T-cell (primary cell): ENCODE measurements at regions not wholly inside any gene's neighbourhood (a gene's known extent, or its start where the extent isn't known, plus 50 kb on each side); places are given as distances from the start of the nearest gene placed in this dataset.

Source experiments
- ATAC-seq, 4 experiments: fragments of 200-7000 bp in 3 of 4; fragments of 150-1000 bp in 1 of 4; cut with Tn5 transposase; replicated peaks in 1 of 4; 1 replicate in 3 of 4; 2 replicates in 1 of 4; pipeline ENCODE4 v1.10.0; 2021; ENCODE audit warnings: moderate library complexity in 3 of 4, mild to moderate bottlenecking in 2 of 4, moderate number of reproducible peaks in 1 of 4
- CTCF ChIA-PET, 2 donors: fragments of 300-600 bp; sonication (Branson Sonifier 250); formaldehyde crosslinking; loops; one replicate each; lab custom pipeline; 2022; ENCODE audit warnings: antibody characterized with exemption in 2 of 2; lab: Charles Lee
- POLR2A ChIA-PET, 2 donors: fragments of 300-600 bp; sonication (Branson Sonifier 250); formaldehyde crosslinking; loops; one replicate each; lab custom pipeline; 2022; ENCODE audit warnings: antibody characterized with exemption in 2 of 2; lab: Charles Lee
- DNase-seq, 35 experiments: peaks; one replicate each; pipeline versions ENCODE4 v3.0.0 to v3.0.0-alpha.2; 2013 to 2023
- H3K27ac ChIP-seq: one replicate; pipeline ENCODE4 v1.5.1; 2013; ENCODE audit warnings: low read length
- H3K27me3 ChIP-seq, 2 experiments: replicated peaks in 1 of 2; 1 replicate in 1 of 2; 2 replicates in 1 of 2; pipeline versions ENCODE4 v1.6.1 to v1.7.0; 2013; ENCODE audit warnings: low read length in 1 of 2, mixed read lengths in 1 of 2; ENCODE audit not compliant: control insufficient read depth in 2 of 2, insufficient read depth in 2 of 2; ENCODE audit errors: extremely low read depth in 1 of 2
- H3K36me3 ChIP-seq, 2 donors: 1 replicate in 1 of 2; 2 replicates in 1 of 2; pipeline versions ENCODE4 v1.6.1 to v1.7.0; 2013; ENCODE audit warnings: low read length in 1 of 2; ENCODE audit not compliant: control insufficient read depth in 2 of 2, insufficient read depth in 1 of 2; ENCODE audit errors: extremely low read depth in 1 of 2
- H3K4me1 ChIP-seq, 2 experiments: 1 replicate in 1 of 2; 2 replicates in 1 of 2; pipeline versions ENCODE4 v1.6.1 to v1.7.0; 2013; ENCODE audit warnings: low read length in 2 of 2, mixed read lengths in 1 of 2; ENCODE audit not compliant: insufficient read depth in 2 of 2, control insufficient read depth in 1 of 2; ENCODE audit errors: extremely low read depth in 1 of 2
- H3K4me3 ChIP-seq, 2 donors: 1 replicate in 1 of 2; 2 replicates in 1 of 2; pipeline versions ENCODE4 v1.5.1 to v1.7.0; 2013; ENCODE audit warnings: mild to moderate bottlenecking in 2 of 2, low read length in 1 of 2, moderate library complexity in 1 of 2; ENCODE audit not compliant: control insufficient read depth in 1 of 2; ENCODE audit errors: extremely low read depth in 1 of 2
- H3K9me3 ChIP-seq: 2 replicates; pipeline ENCODE4 v1.7.0; 2013
- H3K27ac Mint-ChIP-seq, 2 donors: one replicate each; pipeline ENCODE4 v1.8.0; 2020 to 2021; ENCODE audit warnings: mild to moderate bottlenecking in 2 of 2, mixed read lengths in 2 of 2
- H3K27me3 Mint-ChIP-seq, 2 donors: one replicate each; pipeline ENCODE4 v1.8.0; 2021 to 2022; ENCODE audit warnings: mixed read lengths in 2 of 2
- H3K36me3 Mint-ChIP-seq: one replicate; pipeline ENCODE4 v1.8.0; 2021; ENCODE audit warnings: mixed read lengths
- H3K4me1 Mint-ChIP-seq, 3 donors: one replicate each; pipeline ENCODE4 v1.8.0; 2020 to 2022; ENCODE audit warnings: mixed read lengths in 3 of 3, mild to moderate bottlenecking in 1 of 3
- H3K4me3 Mint-ChIP-seq, 3 donors: one replicate each; pipeline ENCODE4 v1.8.0; 2020 to 2022; ENCODE audit warnings: mild to moderate bottlenecking in 3 of 3, mixed read lengths in 3 of 3, moderate library complexity in 3 of 3
- H3K9me3 Mint-ChIP-seq, 3 donors: one replicate each; pipeline ENCODE4 v1.8.0; 2020 to 2022; ENCODE audit warnings: mixed read lengths in 3 of 3
- WGBS: methylation state at CpG from one replicate; pipeline ENCODE4 v1.1.5; 2013; ENCODE audit warnings: missing lambda C conversion rate; ENCODE audit not compliant: insufficient coverage; 5-methylcytosine and 5-hydroxymethylcytosine counted together

DNA sequence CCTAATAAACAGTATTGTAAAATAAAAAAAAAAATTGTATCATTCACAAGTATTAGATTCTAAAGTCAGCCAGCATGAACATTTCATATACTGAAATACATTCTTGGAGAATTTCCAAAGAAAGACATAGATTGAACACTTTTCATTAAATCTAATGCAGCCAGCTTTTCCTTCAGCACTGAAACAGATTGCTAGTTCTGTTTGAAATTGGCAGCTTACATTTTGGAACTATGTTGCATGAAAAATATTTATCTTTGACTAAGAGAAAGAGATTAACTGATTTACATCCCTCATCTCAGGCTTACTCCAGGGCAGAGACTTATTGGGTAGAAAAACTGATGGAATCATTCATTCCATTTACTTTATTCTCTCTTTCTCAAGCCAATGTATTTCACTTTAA is 272.7 kb downstream of the PDHA2 start:
- no peaks in the 10 kb centered on the region for H3K27me3 ChIP-seq
- peaks cover 7 to 22% (median 16%) of the 10 kb centered on the region in 3 donors for H3K9me3 Mint-ChIP-seq
- no peaks in the 10 kb centered on the region for H3K9me3 ChIP-seq
- H3K27ac Mint-ChIP-seq, result no peak overlapping the region
- no peaks in the 10 kb centered on the region for H3K36me3 ChIP-seq
- H3K4me3 Mint-ChIP-seq, result no peak overlapping the region
- CTCF ChIA-PET, result no interaction called here
- no peaks in the 10 kb centered on the region for H3K4me1 Mint-ChIP-seq
- no peaks in the 10 kb centered on the region for H3K36me3 Mint-ChIP-seq
- no peak overlapping the region for H3K27ac ChIP-seq
- no peak for ATAC-seq
- POLR2A ChIA-PET, result no interaction called here
- no peaks in the 10 kb centered on the region for H3K4me1 ChIP-seq
- H3K4me3 ChIP-seq, result no peak overlapping the region
- DNase-seq, result no peak
- H3K27me3 Mint-ChIP-seq, result no peaks in the 10 kb centered on the region

DNA sequence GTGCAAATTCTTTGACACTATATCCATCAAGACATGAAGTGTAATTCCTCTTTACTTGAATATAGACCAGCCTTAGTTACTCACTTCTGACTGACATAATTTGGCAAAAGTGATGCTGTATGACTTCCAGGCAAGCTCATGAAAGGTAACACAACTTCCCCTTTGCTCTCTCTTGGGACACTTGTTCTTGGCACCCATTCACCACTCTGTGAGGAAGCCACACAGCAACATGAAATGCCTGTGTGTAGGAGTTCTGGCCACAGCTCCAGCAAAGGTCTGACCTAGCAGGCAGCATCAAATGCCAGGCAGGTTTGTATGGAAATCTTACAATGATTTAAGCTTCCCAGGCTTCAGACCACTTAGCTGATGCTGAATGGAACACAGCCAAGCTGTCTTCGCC is 280.3 kb downstream of the PDHA2 start:
- no CpG with 5 or more reads among the region's 1 CpG for WGBS
- ChIA-PET POLR2A (no interaction called here), CTCF (no interaction called here)
- Histone ChIP-seq H3K27me3 (no peaks in the 10 kb centered on the region), H3K27ac (no peak overlapping the region), H3K4me1 (no peaks in the 10 kb centered on the region), H3K36me3 (no peaks in the 10 kb centered on the region), H3K9me3 (no peaks in the 10 kb centered on the region), H3K4me3 (no peak overlapping the region)
- DNase-seq, result no peak
- H3K36me3 Mint-ChIP-seq, result no peaks in the 10 kb centered on the region
- H3K27me3 Mint-ChIP-seq, result no peaks in the 10 kb centered on the region
- no peak overlapping the region for H3K4me3 Mint-ChIP-seq
- no peak for ATAC-seq
- no peak overlapping the region for H3K27ac Mint-ChIP-seq
- no peaks in the 10 kb centered on the region for H3K4me1 Mint-ChIP-seq
- H3K9me3 Mint-ChIP-seq, result peaks cover 4 to 12% (median 8%) of the 10 kb centered on the region in 3 donors

DNA sequence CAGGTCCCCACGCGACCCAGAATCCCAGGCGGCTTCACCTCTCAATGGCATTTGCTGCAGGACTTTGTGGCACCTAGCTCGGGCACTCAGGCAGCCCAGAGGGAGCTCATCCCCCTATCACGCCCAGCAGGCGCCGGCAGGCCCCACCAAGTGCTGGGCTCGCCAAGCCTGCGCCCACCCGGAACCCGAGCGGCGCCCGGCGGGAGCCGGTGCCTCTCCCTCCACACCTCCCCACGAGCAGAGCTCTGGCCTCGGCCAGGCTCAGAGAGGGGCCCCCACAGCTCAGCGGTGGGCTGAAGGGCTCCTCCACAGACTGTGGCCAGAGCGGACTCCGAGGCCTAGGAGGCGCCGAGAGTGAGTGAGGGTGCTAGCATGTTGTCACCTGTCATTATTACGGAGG is 286.3 kb downstream of the PDHA2 start:
- H3K27ac Mint-ChIP-seq, result no peak overlapping the region
- ChIA-PET POLR2A (no interaction called here), CTCF (no interaction called here)
- DNase-seq (no peak), ATAC-seq (peak in 1 of 4 experiments; percentile 13)
- 89% methylated on average over 21 of the region's 24 CpGs for WGBS
- H3K9me3 Mint-ChIP-seq, result peaks cover 4 to 9% (median 9%) of the 10 kb centered on the region in 3 donors
- Histone ChIP-seq H3K36me3 (no peaks in the 10 kb centered on the region), H3K4me3 (no peak overlapping the region), H3K9me3 (no peaks in the 10 kb centered on the region), H3K27me3 (no peaks in the 10 kb centered on the region), H3K27ac (no peak overlapping the region), H3K4me1 (no peaks in the 10 kb centered on the region)
- no peaks in the 10 kb centered on the region for H3K4me1 Mint-ChIP-seq
- H3K4me3 Mint-ChIP-seq, result no peak overlapping the region
- no peaks in the 10 kb centered on the region for H3K27me3 Mint-ChIP-seq
- no peaks in the 10 kb centered on the region for H3K36me3 Mint-ChIP-seq

DNA sequence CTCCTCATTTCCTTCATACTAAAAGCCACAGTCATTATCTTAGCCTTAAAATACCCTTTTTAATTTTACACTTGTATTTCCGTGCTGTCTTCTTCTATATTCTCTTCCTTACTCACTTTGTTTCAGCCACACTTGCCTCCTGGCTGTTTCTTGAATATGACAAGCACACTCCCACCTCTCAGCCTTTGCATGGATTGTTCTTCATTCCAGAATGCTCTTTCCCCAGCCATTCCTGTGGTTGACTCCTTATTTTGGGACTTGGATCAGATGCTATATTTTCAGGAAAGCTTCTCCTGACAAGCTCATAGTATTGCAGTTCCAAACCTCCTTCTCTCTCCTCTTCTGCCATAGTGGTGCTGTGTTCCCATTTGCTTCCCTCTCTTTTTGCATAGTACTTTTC is 291.3 kb downstream of the PDHA2 start:
- no peaks in the 10 kb centered on the region for H3K9me3 ChIP-seq
- ChIA-PET CTCF (no interaction called here), POLR2A (interaction anchor here in 1 of 2 donors (0.7 kb wide), 1 partner anchor 41 kb away, joined by 4 read pairs; no protein-coding TSS in a partner anchor)
- H3K4me1 ChIP-seq, result no peaks in the 10 kb centered on the region
- H3K4me1 Mint-ChIP-seq, result no peaks in the 10 kb centered on the region
- H3K27me3 Mint-ChIP-seq, result no peaks in the 10 kb centered on the region
- H3K9me3 Mint-ChIP-seq, result no peaks in the 10 kb centered on the region
- ATAC-seq (no peak), DNase-seq (no peak)
- H3K36me3 ChIP-seq, result no peaks in the 10 kb centered on the region
- H3K36me3 Mint-ChIP-seq, result no peaks in the 10 kb centered on the region
- H3K4me3 Mint-ChIP-seq, result no peak overlapping the region
- WGBS, result 75% methylated on average over 1 of the region's 1 CpG
- no peak overlapping the region for H3K27ac ChIP-seq
- H3K27ac Mint-ChIP-seq, result no peak overlapping the region
- no peaks in the 10 kb centered on the region for H3K27me3 ChIP-seq
- no peak overlapping the region for H3K4me3 ChIP-seq

DNA sequence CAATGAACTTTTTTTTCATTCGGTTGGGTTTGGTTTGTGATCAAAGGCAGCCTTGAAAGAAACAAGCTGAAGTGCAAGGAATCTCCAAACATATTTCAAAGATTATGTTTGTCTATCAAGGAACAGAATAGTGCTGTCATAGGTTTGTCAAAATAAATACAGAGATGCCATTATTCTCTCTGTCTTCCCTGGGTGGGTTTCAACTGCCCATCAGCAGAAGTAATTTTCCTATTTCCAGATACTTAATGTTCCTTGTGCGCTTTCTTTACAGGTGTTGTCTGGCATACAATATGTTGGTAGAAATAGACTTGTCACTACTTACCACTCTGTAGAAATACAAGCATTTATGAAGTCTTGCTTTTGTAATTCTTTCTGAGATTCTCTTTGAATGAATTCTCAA is 294.9 kb downstream of the PDHA2 start:
- no CpG with 5 or more reads among the region's 2 CpGs for WGBS
- ChIA-PET POLR2A (no interaction called here), CTCF (interaction anchor here in 1 of 2 donors (0.6 kb wide), 1 partner anchor 1038 kb away, joined by 3 read pairs; no protein-coding TSS in a partner anchor)
- no peak overlapping the region for H3K27ac Mint-ChIP-seq
- Histone ChIP-seq H3K36me3 (no peaks in the 10 kb centered on the region), H3K4me3 (no peak overlapping the region), H3K27ac (no peak overlapping the region), H3K4me1 (no peaks in the 10 kb centered on the region), H3K9me3 (no peaks in the 10 kb centered on the region), H3K27me3 (no peaks in the 10 kb centered on the region)
- no peak overlapping the region for H3K4me3 Mint-ChIP-seq
- no peaks in the 10 kb centered on the region for H3K4me1 Mint-ChIP-seq
- ATAC-seq (no peak), DNase-seq (no peak)
- H3K27me3 Mint-ChIP-seq, result no peaks in the 10 kb centered on the region
- H3K9me3 Mint-ChIP-seq, result no peaks in the 10 kb centered on the region
- H3K36me3 Mint-ChIP-seq, result no peaks in the 10 kb centered on the region

DNA sequence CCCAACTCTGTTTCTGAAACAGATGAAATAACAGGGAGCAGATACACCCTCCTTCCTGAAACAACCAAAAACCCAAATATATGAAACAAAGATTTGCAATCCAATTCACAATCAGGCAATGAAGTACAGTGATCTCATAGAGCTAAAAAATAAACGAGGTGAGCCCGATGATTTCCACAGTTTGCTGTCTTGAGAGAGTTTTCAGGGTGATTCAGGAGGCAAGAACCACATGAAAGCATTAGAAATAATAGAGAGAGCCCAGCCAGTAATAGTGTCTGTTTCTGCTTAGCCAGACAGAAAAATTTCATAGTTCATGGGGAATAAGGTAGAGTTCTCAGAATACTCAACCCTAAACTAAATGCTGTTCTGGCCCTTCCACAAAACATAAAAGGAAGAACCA is 296.2 kb downstream of the PDHA2 start:
- ChIA-PET POLR2A (no interaction called here), CTCF (no interaction called here)
- no peak overlapping the region for H3K27ac ChIP-seq
- Mint-ChIP-seq H3K27ac (no peak overlapping the region), H3K4me3 (no peak overlapping the region), H3K27me3 (no peaks in the 10 kb centered on the region), H3K4me1 (no peaks in the 10 kb centered on the region), H3K36me3 (no peaks in the 10 kb centered on the region), H3K9me3 (no peaks in the 10 kb centered on the region)
- WGBS, result 81% methylated on average over 2 of the region's 2 CpGs
- no peak for ATAC-seq
- H3K27me3 ChIP-seq, result no peaks in the 10 kb centered on the region
- no peak overlapping the region for H3K4me3 ChIP-seq
- no peaks in the 10 kb centered on the region for H3K9me3 ChIP-seq
- no peak for DNase-seq
- no peaks in the 10 kb centered on the region for H3K36me3 ChIP-seq
- no peaks in the 10 kb centered on the region for H3K4me1 ChIP-seq

DNA sequence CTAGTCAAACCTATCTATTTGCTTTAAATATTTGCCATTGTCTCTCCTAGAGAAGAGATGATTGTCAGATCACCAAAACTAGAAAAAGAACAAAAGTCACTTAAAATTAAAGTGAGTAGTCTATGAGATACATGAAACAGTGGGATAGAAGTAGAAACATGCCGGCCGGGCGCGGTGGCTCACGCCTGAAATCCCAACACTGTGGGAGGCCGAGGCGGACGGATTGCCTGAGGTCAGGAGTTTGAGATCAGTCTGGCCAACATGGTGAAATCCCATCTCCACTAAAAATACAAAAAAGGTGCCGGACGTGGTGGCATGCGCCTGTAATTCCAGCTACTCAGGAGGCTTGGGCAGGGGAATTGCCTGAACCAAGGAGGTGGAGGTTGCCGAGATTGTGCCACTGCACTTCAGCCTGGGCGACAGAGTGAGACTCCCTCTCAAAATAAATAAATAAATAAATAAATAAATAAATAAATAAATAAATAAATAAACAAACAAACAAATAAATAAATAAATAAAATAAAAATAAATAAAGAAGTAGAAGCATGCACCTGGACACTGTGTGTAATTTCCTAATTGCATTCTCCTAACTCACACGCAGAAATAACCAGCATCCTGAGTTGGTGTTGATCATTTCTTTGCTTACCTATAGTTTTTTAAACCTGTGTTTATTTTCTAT is 299.5 kb downstream of the PDHA2 start:
- H3K27me3 ChIP-seq, result no peaks in the 10 kb centered on the region
- Mint-ChIP-seq H3K36me3 (no peaks in the 10 kb centered on the region), H3K27me3 (no peaks in the 10 kb centered on the region), H3K4me3 (no peak overlapping the region), H3K4me1 (no peaks in the 10 kb centered on the region), H3K9me3 (no peaks in the 10 kb centered on the region), H3K27ac (no peak overlapping the region)
- H3K4me3 ChIP-seq, result no peak overlapping the region
- no peak overlapping the region for H3K27ac ChIP-seq
- 80% methylated on average over 2 of the region's 14 CpGs for WGBS
- no peaks in the 10 kb centered on the region for H3K4me1 ChIP-seq
- ATAC-seq (no peak), DNase-seq (no peak)
- POLR2A ChIA-PET, result no interaction called here
- no peaks in the 10 kb centered on the region for H3K36me3 ChIP-seq
- CTCF ChIA-PET, result no interaction called here
- no peaks in the 10 kb centered on the region for H3K9me3 ChIP-seq
